Stimulated activated naive CD8-positive, alpha-beta T cell treated with anti-CD3 and anti-CD28 coated beads, Interleukin-15, amount 100 ng/mL, for 72 hours (primary cell): ENCODE measurements at regions not wholly inside any gene's neighbourhood (a gene's known extent, or its start where the extent isn't known, plus 50 kb on each side); places are given as distances from the start of the nearest gene placed in this dataset.
"Not testable (repeated sequence)": the region's sequence is repeated elsewhere in the genome, so short reads cannot be mapped to it uniquely, and the experiment has no call there.

Source experiments
- ATAC-seq: fragments of 150-1000 bp; cut with Tn5 transposase; 2 replicates; pipeline ENCODE4 v1.10.0; 2021; ENCODE audit warnings: mild to moderate bottlenecking, moderate library complexity
- DNase-seq, 2 donors: peaks; one replicate each; pipeline ENCODE4 v3.0.0; 2021 to 2022
- H3K27ac Mint-ChIP-seq, 2 donors: one replicate each; pipeline ENCODE4 v1.8.0; 2022; ENCODE audit warnings: mild to moderate bottlenecking in 2 of 2, mixed read lengths in 2 of 2, moderate library complexity in 2 of 2
- H3K27me3 Mint-ChIP-seq: one replicate; pipeline ENCODE4 v1.8.0; 2022; ENCODE audit warnings: mixed read lengths
- H3K4me1 Mint-ChIP-seq: one replicate; pipeline ENCODE4 v1.8.0; 2022; ENCODE audit warnings: mild to moderate bottlenecking, mixed read lengths
- H3K4me3 Mint-ChIP-seq, 2 donors: one replicate each; pipeline ENCODE4 v1.8.0; 2022; ENCODE audit warnings: mild to moderate bottlenecking in 2 of 2, mixed read lengths in 2 of 2, moderate library complexity in 1 of 2
- H3K9me3 Mint-ChIP-seq, 2 donors: one replicate each; pipeline ENCODE4 v1.8.0; 2022; ENCODE audit warnings: mixed read lengths in 2 of 2

DNA sequence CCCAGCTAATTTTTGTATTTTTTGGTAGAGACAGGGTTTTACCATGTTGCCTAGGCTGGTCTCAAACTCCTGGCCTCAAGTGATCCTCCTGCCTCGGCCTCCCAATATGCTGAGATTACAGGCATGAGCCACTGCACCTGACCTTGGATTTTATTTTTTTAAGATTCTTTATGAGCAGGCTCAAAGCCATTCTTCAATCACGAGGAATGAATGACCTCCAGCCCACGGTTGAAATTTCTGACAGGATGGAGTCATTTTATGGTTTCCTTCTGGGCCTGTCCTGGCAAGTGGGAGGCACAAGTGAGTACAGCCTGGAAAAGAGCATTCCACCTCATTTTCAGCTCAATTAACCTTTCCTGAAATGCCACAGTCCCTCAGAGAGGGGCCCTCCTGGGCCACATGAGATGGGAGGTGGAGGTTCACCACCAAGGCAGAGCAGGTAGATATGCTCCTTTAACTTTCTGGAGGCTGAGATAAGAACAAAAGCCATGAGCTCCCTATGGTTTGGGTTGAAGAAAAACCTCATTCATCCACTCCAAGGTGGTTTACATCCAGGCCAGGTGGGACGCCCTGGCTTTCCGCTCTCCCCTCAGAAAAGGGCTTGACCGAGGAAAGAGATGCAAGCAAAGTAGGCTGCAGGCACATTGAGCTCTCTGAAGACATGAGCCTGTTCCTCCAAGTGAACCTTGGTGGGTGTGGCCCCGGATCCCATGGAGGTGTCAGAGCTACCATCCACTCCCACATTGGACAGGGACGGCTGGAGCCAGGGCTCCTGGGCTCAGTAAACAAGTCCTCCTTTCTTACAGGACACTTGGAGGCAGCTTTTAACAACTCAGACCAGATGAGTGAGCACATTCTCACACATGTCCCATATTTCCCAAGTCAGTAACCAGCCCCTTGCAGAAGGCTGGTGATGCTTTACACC is 208.5 kb upstream of the SSTR4 start:
- DNase-seq, result no peak
- Mint-ChIP-seq H3K27ac (no peak overlapping the region), H3K4me1 (no peaks in the 10 kb centered on the region), H3K27me3 (no peaks in the 10 kb centered on the region), H3K4me3 (no peak overlapping the region), H3K9me3 (no peaks in the 10 kb centered on the region)
- ATAC-seq, result no peak

DNA sequence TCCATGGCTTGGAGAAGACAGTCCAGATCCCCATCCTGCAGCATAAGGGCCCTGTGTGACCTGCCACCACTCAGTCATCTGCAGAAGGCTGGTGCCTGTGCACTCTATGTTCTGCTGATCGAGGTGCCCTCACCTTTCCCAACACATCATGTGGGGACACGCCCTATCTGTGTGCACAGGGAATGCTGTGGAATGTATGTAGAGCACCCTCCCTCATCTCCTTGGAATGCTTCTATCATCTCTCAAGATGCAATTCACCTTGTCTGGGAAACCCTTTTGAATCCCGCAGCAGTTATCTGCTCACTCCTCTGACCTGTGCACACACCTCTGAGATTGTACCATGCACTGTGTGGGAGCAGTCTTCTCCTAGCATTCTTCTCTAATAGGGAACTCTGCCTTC is 207.2 kb upstream of the SSTR4 start:
- H3K27me3 Mint-ChIP-seq, result no peaks in the 10 kb centered on the region
- H3K27ac Mint-ChIP-seq, result no peak overlapping the region

DNA sequence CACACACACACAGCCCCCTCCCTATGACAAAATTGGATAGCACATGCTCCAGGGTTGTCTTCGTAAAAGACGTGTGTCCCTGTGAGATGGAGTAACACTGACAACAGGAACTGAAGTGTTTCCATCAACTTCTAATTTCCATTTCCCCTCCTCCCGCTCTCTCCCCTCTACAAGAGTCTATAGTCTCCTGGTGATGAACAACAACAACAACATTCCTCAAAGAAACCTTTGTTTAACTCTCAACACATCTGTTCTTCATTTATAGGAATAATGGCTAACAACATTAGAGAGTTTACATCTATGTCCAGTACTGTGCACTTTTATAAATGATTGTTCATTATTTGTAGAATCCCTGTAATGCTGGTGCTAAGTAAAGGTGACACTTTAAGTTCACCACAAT is 205.8 kb upstream of the SSTR4 start:
- ATAC-seq (no peak), DNase-seq (no peak)
- no peak overlapping the region for H3K4me3 Mint-ChIP-seq
- no peak overlapping the region for H3K27ac Mint-ChIP-seq
- H3K27me3 Mint-ChIP-seq, result no peaks in the 10 kb centered on the region
- no peaks in the 10 kb centered on the region for H3K9me3 Mint-ChIP-seq
- no peaks in the 10 kb centered on the region for H3K4me1 Mint-ChIP-seq

More for the DNA sequence above, 207.2 kb upstream of the SSTR4 start:
- H3K9me3 Mint-ChIP-seq, result no peaks in the 10 kb centered on the region
- DNase-seq (no peak), ATAC-seq (no peak)
- no peak overlapping the region for H3K4me3 Mint-ChIP-seq
- H3K4me1 Mint-ChIP-seq, result no peaks in the 10 kb centered on the region

DNA sequence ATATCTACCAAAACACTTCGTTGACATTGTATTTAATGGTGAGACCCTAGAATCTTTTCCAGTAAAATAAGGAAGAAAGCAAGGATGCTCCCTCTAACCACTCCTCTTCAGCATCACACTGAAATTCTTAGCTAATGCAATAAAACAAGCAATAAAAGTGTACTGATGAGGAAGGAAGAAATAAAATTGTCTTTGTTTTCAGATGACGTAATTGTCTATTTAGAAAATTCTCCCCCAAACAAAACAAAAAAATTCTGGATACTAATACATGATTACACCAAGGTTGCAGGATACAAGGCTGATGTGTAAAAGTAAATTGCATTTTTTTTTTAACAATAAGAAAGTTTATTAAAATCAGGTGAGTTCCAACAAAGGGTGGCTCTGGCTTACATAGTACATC is 205.0 kb upstream of the SSTR4 start:
- H3K27ac Mint-ChIP-seq, result no peak overlapping the region
- H3K4me3 Mint-ChIP-seq, result no peak overlapping the region
- ATAC-seq (no peak), DNase-seq (no peak)
- no peaks in the 10 kb centered on the region for H3K4me1 Mint-ChIP-seq
- H3K9me3 Mint-ChIP-seq, result peaks cover under 1 to 3% of the 10 kb centered on the region in 2 donors
- H3K27me3 Mint-ChIP-seq, result no peaks in the 10 kb centered on the region

DNA sequence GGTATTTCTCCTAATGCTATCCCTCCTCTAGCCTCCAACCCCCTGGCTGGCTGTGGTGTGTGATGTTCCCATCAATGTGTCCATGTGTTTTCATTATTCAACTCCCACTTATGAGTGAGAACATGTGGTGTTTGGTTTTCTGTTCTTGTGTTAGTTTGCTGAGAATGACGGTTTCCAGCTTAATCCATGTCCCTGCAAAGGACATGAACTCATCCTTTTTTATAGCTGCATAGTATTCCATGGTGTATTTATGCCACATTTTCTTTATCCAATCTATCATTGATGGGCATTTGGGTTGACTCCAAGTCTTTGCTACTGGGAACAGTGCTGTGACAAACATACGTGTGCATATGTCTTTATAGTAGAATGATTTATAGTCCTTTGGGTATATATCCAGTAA is 204.4 kb upstream of the SSTR4 start:
- DNase-seq, H3K9me3 Mint-ChIP-seq, H3K27ac Mint-ChIP-seq, H3K27me3 Mint-ChIP-seq, H3K4me3 Mint-ChIP-seq, H3K4me1 Mint-ChIP-seq, ATAC-seq: not testable (repeated sequence)

DNA sequence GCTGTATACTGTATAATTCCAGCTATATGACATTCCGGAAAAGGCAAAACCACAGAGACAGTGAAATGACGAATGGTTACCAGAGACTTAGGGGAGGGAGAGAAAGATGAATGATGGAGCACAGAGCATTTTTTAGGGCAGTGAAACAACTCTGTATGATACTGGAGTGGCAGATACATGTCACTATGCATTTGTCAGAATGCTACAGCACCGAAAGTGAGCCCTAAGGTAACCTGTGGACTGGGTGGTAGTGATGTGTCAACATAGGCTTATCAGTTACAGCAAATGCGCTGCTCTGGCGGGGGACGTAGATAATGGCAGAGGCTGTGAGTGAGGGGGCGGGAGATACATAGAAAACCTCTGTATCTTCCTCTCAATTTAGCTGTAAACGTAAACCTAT is 201.3 kb upstream of the SSTR4 start:
- H3K4me3 Mint-ChIP-seq, result no peak overlapping the region
- DNase-seq (no peak), ATAC-seq (no peak)
- no peak overlapping the region for H3K27ac Mint-ChIP-seq
- no peaks in the 10 kb centered on the region for H3K27me3 Mint-ChIP-seq
- H3K9me3 Mint-ChIP-seq, result peaks cover 6 to 7% of the 10 kb centered on the region in 2 donors
- H3K4me1 Mint-ChIP-seq, result no peaks in the 10 kb centered on the region

DNA sequence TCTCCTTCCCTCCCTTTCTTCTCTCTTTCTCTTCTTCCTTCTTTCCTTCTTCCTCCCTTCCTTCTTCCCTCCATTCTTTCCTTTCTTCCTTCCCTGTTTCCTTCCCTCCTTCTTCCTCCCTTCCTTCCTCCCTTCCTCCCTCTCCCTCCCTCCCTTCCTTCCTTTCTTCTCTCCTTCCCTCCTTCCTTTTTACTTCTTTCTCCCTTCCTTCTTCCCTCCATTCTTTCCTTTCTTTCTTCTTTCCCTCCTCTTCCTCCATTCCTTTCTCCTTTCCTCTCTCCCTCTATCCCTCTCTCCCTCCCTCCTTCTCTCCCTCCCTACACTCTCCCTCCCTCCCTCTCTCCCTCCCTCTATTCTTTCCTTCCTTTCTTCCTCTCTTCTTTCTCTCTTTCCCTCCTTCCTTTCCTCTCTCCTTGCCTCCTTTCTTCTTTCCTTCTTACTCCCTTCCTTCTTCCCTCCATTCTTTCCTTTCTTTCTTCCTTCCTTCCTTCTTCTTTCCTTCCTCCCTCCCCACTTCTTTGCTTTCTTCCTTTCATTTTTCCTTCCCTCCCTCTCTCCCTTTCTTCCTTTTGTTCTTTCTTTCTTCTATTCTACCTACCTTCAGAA is 200.4 kb upstream of the SSTR4 start:
- no peak for ATAC-seq
- peaks cover 6 to 7% of the 10 kb centered on the region in 2 donors for H3K9me3 Mint-ChIP-seq
- no peak for DNase-seq
- no peak overlapping the region for H3K27ac Mint-ChIP-seq
- H3K4me1 Mint-ChIP-seq, result no peaks in the 10 kb centered on the region
- no peaks in the 10 kb centered on the region for H3K27me3 Mint-ChIP-seq
- H3K4me3 Mint-ChIP-seq, result no peak overlapping the region

DNA sequence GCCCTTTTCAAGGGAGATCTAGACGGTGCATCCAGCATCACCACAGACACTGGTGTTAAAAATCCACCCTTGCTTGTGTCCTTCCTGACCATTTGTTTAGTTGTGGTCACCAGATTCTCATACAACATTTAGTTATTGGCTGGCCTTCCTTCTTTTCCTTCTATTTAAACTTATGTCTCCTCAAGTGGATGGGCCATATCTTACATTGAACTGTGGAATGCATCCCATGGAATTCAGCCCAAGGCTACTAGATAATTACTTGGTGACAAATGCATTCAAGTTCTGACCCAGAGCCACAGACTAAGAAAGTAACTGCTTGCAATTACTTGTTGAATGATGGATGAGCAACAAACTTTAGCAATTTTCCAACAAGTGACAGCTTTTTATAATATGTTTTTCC is 198.9 kb upstream of the SSTR4 start:
- Mint-ChIP-seq H3K27ac (peak overlapping the region in 1 of 2 donors; percentile 48), H3K9me3 (peaks cover 6 to 7% of the 10 kb centered on the region in 2 donors), H3K27me3 (no peaks in the 10 kb centered on the region), H3K4me3 (no peak overlapping the region), H3K4me1 (no peaks in the 10 kb centered on the region)
- ATAC-seq (no peak), DNase-seq (no peak)

DNA sequence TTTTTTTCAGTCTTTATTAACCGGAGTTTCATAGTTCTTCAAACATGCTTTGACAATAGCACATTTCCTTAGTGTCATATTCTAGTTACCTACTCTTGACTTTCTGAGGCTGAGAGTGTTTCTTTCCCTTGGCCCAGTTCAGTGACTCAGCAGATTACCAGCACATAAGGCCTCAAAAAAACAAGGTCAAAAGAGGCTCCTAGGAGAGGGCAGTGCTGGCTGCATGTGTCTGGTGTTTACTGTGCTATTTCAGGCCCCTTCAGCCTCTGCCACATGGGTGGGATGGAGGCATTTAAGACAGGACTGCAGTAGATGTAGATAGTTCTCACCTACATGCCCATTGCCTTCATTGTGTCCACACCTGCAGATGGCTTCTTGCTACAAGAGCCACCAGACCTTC is 198.2 kb upstream of the SSTR4 start:
- H3K4me1 Mint-ChIP-seq, result no peaks in the 10 kb centered on the region
- DNase-seq, result no peak

DNA sequence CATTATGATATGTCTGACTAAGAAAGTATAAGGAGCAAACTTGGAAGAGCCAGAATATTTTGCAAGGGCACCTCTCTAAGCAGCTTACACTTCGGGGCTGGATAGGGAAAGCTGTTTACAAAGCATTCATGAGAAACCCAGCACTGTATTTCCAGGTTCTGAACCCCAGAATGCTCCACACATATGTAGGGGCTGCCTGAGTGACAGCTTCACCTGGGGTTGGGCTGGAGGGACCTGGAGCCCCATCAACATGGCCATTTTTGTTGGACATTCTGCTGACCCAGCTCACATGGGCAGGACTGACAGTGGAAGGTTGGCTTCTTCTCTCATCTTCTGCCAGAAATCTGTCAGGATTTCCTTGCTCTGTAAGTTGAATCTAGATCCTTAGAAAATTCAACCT is 197.1 kb upstream of the SSTR4 start:
- Mint-ChIP-seq H3K27me3 (no peaks in the 10 kb centered on the region), H3K9me3 (peaks cover 6 to 7% of the 10 kb centered on the region in 2 donors), H3K27ac (no peak overlapping the region), H3K4me1 (no peaks in the 10 kb centered on the region), H3K4me3 (no peak overlapping the region)
- no peak for ATAC-seq
- DNase-seq, result no peak

More for the DNA sequence above, 198.2 kb upstream of the SSTR4 start:
- no peaks in the 10 kb centered on the region for H3K27me3 Mint-ChIP-seq
- no peak overlapping the region for H3K27ac Mint-ChIP-seq
- no peak overlapping the region for H3K4me3 Mint-ChIP-seq
- no peak for ATAC-seq
- peaks cover 6 to 7% of the 10 kb centered on the region in 2 donors for H3K9me3 Mint-ChIP-seq

DNA sequence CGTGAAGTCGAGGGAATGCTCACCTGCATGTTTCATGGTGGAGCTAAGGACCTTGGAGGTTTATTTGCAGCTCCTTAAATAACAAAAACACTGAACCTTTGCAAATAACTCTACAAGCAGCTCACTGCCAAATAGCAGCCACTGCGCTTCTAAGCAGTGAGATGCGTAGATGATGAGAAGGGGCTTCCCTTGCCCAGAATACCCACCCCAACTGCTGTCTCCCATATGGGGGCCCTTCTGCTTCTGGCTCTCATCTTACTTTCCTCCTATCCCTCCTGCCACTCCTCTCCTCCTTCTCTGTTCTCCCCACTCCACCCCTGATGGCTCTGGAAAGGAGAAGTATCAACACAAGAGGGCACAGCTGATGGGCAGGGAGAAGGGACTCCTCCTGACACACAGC is 193.3 kb upstream of the SSTR4 start:
- DNase-seq, result no peak
- no peak for ATAC-seq
- H3K9me3 Mint-ChIP-seq, result no peaks in the 10 kb centered on the region
- H3K4me3 Mint-ChIP-seq, result no peak overlapping the region
- no peaks in the 10 kb centered on the region for H3K4me1 Mint-ChIP-seq
- peaks cover 6% of the 10 kb centered on the region for H3K27me3 Mint-ChIP-seq
- no peak overlapping the region for H3K27ac Mint-ChIP-seq

DNA sequence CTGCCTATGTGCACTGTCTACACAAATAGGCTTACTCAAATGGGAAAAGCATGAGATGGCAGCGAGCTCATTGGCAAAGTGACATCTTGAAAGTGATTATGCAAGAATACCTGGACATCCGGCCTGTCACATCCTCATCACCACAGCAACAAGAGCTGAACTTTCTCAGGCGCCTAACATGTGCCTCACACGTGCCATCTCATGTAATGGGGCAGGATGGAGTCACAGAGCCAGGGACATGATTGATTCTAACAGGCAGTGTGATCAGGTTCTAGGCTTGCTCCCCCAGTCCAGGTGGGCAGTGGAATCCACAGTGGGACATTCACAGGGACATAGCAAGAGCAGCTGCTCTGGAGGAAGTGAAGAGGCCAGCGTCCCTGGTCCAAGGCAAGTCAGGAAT is 192.3 kb upstream of the SSTR4 start:
- Mint-ChIP-seq H3K4me1 (no peaks in the 10 kb centered on the region), H3K4me3 (no peak overlapping the region), H3K27ac (no peak overlapping the region), H3K27me3 (peaks cover 6% of the 10 kb centered on the region), H3K9me3 (peaks cover 0 to 9% of the 10 kb centered on the region in 2 donors)
- DNase-seq (no peak), ATAC-seq (no peak)

DNA sequence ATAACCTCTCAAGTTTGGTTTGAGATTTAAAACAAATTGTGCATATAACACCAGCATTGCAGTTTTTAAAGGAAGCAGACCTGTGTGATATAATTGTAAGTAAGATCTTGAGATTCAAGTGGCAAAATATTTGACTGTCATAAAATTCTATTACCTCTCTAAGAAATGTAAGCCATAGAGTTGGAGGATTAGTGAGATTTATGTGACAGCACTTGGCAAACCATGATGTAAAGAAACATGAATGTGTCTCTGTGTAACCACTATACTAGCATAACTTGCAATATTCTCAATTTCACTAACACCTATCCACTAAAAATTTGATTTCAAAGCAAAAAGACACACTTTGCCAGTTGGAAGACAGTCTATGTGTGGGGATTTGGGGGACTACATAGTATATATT is 190.2 kb upstream of the SSTR4 start:
- Mint-ChIP-seq H3K9me3 (peaks cover 0 to 9% of the 10 kb centered on the region in 2 donors), H3K27me3 (peaks cover 6% of the 10 kb centered on the region), H3K4me3 (no peak overlapping the region), H3K27ac (no peak overlapping the region), H3K4me1 (no peaks in the 10 kb centered on the region)
- DNase-seq (no peak), ATAC-seq (no peak)

DNA sequence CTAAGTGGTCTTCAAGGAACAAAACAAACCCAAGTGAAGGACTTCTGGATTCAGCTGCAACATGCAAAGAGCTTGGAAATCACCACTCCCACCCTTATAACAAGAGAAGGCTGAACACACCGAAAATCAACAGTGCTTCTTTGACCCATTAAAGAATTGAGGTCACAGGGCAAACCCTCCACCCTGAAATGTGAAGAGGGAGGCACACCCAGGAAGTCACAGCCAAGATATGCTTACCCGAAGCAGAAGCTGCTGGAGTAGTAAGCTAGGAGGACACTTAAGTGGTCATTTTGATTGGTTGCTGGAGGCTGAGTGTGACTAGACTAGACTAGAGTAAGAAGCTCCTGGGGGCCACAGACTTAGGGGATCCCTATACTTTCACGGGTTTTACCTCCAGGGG is 188.2 kb upstream of the SSTR4 start:
- Mint-ChIP-seq H3K9me3 (peaks cover 0 to 16% of the 10 kb centered on the region in 2 donors), H3K27ac (no peak overlapping the region), H3K27me3 (peaks cover 6% of the 10 kb centered on the region), H3K4me3 (no peak overlapping the region), H3K4me1 (no peaks in the 10 kb centered on the region)
- ATAC-seq (no peak), DNase-seq (no peak)

DNA sequence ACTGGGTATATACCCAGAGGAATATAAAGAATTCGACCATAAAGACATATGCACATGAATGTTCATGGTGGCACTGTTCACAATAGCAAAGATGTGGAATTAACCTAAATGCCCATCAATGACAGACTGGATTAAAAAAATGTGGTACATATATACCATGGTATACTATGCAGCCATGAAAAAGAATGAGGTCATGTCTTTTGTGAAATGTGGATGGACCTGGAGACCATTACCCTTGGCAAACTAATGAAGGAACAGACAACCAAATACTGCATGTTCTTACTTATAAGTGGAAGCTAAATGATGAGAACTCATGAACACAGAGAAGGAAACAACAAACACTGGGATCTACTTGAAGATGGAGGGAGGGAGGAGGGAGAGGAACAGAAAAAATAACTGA is 186.7 kb upstream of the SSTR4 start:
- H3K4me1 Mint-ChIP-seq, result no peaks in the 10 kb centered on the region
- H3K9me3 Mint-ChIP-seq, result peaks cover 0 to 16% of the 10 kb centered on the region in 2 donors
- peaks cover 6% of the 10 kb centered on the region for H3K27me3 Mint-ChIP-seq
- no peak overlapping the region for H3K27ac Mint-ChIP-seq
- no peak overlapping the region for H3K4me3 Mint-ChIP-seq
- ATAC-seq (no peak), DNase-seq (no peak)

DNA sequence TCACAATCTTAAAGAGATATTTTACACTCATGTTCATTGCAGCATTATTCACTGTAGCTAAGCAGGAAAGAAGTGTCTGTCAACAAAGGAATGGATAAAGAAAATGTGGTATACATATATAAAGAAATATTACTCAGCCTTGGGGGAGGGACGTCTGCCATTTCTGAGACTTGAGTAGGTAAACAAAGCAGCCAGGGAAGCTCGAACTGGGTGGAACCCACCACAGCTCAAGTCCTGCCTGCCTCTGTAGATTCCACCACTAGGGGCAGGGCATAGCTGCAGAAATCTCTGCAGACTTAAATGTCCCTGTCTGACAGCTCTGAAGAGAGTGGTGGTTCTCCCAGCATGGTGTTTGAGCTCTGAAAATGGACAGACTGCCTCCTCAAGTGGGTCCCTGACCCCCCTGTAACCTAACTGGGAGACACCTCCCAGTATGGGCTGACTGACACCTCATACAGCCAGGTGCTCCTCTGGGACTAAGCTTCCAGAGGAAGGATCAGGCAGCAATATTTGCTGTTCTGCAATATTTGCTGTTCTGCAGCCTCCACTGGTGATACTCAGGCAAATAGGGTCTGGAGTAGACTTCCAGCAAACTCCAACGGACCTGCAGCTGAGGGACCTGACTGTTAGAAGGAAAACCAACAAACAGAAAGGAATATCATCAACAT is 183.3 kb upstream of the SSTR4 start:
- peaks cover 0 to 22% of the 10 kb centered on the region in 2 donors for H3K9me3 Mint-ChIP-seq
- not testable (repeated sequence) for H3K27ac Mint-ChIP-seq, DNase-seq, H3K4me3 Mint-ChIP-seq, H3K4me1 Mint-ChIP-seq, H3K27me3 Mint-ChIP-seq, ATAC-seq
